RWPE1 (cell line): ENCODE measurements at regions not wholly inside any gene's neighbourhood (a gene's known extent, or its start where the extent isn't known, plus 50 kb on each side); places are given as distances from the start of the nearest gene placed in this dataset.

Experiments used
- CTCF ChIA-PET: fragments of 350-600 bp; sonication (Branson Sonifier 250); formaldehyde crosslinking; extraction: SDS; loops from one replicate; lab custom pipeline; 2021; lab: Yijun Ruan, JAX
- POLR2A ChIA-PET: fragments of 400-600 bp; formaldehyde crosslinking; extraction: SDS; loops from one replicate; lab custom pipeline; 2020; ENCODE audit warnings: antibody characterized with exemption; ENCODE audit not compliant: low non-redundant PET; lab: Yijun Ruan, JAX
- DNase-seq: peaks from one replicate; pipeline ENCODE4 v3.0.0; 2012; ENCODE audit warnings: low spot score
- H3K27ac ChIP-seq: fragments of 450-650 bp; 2 replicates; pipeline ENCODE4 v1.5.1; 2017
- CTCF ChIP-seq: fragments of 450-650 bp; conservative IDR thresholded peaks from 2 replicates; pipeline ENCODE4 v1.5.1; 2017; ENCODE audit warnings: low read depth, mild to moderate bottlenecking

GRCh38 chr22:48901324-48901723 is 926.3 kb downstream of the BRD1 start:
- DNase-seq: no peak
- CTCF ChIA-PET: no interaction called here
- H3K27ac ChIP-seq: no peak overlapping the region
- POLR2A ChIA-PET: no interaction called here
- TF ChIP-seq CTCF: no peak

GRCh38 chr22:48900626-48901025 is 927.0 kb downstream of the BRD1 start:
- no peak overlapping the region for H3K27ac ChIP-seq
- CTCF ChIA-PET: no interaction called here
- DNase-seq: no peak
- no peak for TF ChIP-seq CTCF
- POLR2A ChIA-PET: no interaction called here

GRCh38 chr22:48900327-48900597 is 927.4 kb downstream of the BRD1 start:
- no peak for TF ChIP-seq CTCF
- ChIA-PET CTCF (no interaction called here), POLR2A (no interaction called here)
- no peak for DNase-seq
- H3K27ac ChIP-seq: no peak overlapping the region

- H3K27ac ChIP-seq: no peak overlapping the region
- ChIA-PET CTCF (no interaction called here), POLR2A (no interaction called here)
- no peak for TF ChIP-seq CTCF
- DNase-seq: no peak
These were observed 927.9 kb downstream of the BRD1 start for GRCh38 chr22:48899523-48900326.

GRCh38 chr22:48898524-48899250 is 929.0 kb downstream of the BRD1 start:
- no peak for DNase-seq
- ChIA-PET POLR2A (no interaction called here), CTCF (no interaction called here)
- no peak for TF ChIP-seq CTCF
- no peak overlapping the region for H3K27ac ChIP-seq

- no peak for TF ChIP-seq CTCF
- DNase-seq: no peak
- no peak overlapping the region for H3K27ac ChIP-seq
- POLR2A ChIA-PET: no interaction called here
- CTCF ChIA-PET: no interaction called here
These were observed 929.9 kb downstream of the BRD1 start for GRCh38 chr22:48897645-48898370.
